H9 (cell line): ENCODE measurements at regions not wholly inside any gene's neighbourhood (a gene's known extent, or its start where the extent isn't known, plus 50 kb on each side); places are given as distances from the start of the nearest gene placed in this dataset.

Source experiments
- DNase-seq: peaks from one replicate; pipeline ENCODE4 v3.0.0-alpha.2; 2017
- H2AFZ ChIP-seq: one replicate; pipeline ENCODE4 v1.6.1; 2013; ENCODE audit warnings: mild to moderate bottlenecking, low read length, control low read depth, moderate library complexity
- H2AK5ac ChIP-seq: 2 replicates; pipeline ENCODE4 v1.6.1; 2013; ENCODE audit warnings: low read length, control low read depth, mixed read lengths; ENCODE audit not compliant: insufficient read length
- H2BK120ac ChIP-seq: one replicate; pipeline ENCODE4 v1.6.1; 2013; ENCODE audit warnings: low read depth, mild to moderate bottlenecking, low read length, control low read depth, inconsistent platforms; ENCODE audit not compliant: poor library complexity, severe bottlenecking
- H2BK12ac ChIP-seq: 2 replicates; pipeline ENCODE4 v1.6.1; 2013; ENCODE audit warnings: low read length, control low read depth, mixed read lengths, low read depth; ENCODE audit not compliant: insufficient read length
- H2BK15ac ChIP-seq: 2 replicates; pipeline ENCODE4 v1.6.1; 2013; ENCODE audit warnings: low read depth, low read length, control low read depth
- H2BK20ac ChIP-seq: one replicate; pipeline ENCODE4 v1.6.1; 2013; ENCODE audit warnings: low read depth, mild to moderate bottlenecking, low read length, control low read depth, inconsistent platforms; ENCODE audit not compliant: poor library complexity, severe bottlenecking
- H2BK5ac ChIP-seq: 2 replicates; pipeline ENCODE4 v1.6.1; 2013; ENCODE audit warnings: low read length, control low read depth, mixed read lengths; ENCODE audit not compliant: insufficient read length
- H3K14ac ChIP-seq: 2 replicates; pipeline ENCODE4 v1.6.1; 2013; ENCODE audit warnings: low read length, control low read depth; ENCODE audit not compliant: insufficient read depth
- H3K18ac ChIP-seq: 2 replicates; pipeline ENCODE4 v1.6.1; 2013; ENCODE audit warnings: low read depth, mild to moderate bottlenecking, mixed read lengths, low read length, control low read depth; ENCODE audit not compliant: insufficient read length
- H3K23ac ChIP-seq: 2 replicates; pipeline ENCODE4 v1.6.1; 2013; ENCODE audit warnings: low read length, control low read depth, mixed read lengths, low read depth; ENCODE audit not compliant: insufficient read length
- H3K23me2 ChIP-seq: 2 replicates; pipeline ENCODE4 v1.6.1; 2013; ENCODE audit warnings: low read depth, mild to moderate bottlenecking, mixed read lengths, low read length, control low read depth; ENCODE audit not compliant: insufficient read length, poor library complexity, severe bottlenecking
- H3K27ac ChIP-seq: 2 replicates; pipeline ENCODE4 v1.5.1; 2013; ENCODE audit warnings: low read length, control low read depth, mixed read lengths, low read depth; ENCODE audit not compliant: insufficient read length
- H3K27me3 ChIP-seq: 2 replicates; pipeline ENCODE4 v1.6.1; 2013; ENCODE audit warnings: low read length, control low read depth, inconsistent platforms; ENCODE audit not compliant: insufficient read depth
- H3K4ac ChIP-seq: 2 replicates; pipeline ENCODE4 v1.6.1; 2013; ENCODE audit warnings: low read depth, mild to moderate bottlenecking, control low read depth, inconsistent platforms, low read length, moderate library complexity
- H3K4me1 ChIP-seq: 2 replicates; pipeline ENCODE4 v1.6.1; 2013; ENCODE audit warnings: low read length, control low read depth, inconsistent platforms; ENCODE audit not compliant: insufficient read depth
- H3K4me2 ChIP-seq: 2 replicates; pipeline ENCODE4 v1.6.1; 2013; ENCODE audit warnings: low read length, control low read depth, mixed read lengths; ENCODE audit not compliant: insufficient read length, insufficient read depth
- H3K56ac ChIP-seq: 2 replicates; pipeline ENCODE4 v1.6.1; 2013; ENCODE audit warnings: low read depth, mild to moderate bottlenecking, mixed read lengths, low read length, control low read depth; ENCODE audit not compliant: insufficient read length
- H3K79me1 ChIP-seq: 2 replicates; pipeline ENCODE4 v1.6.1; 2013; ENCODE audit warnings: low read depth, mild to moderate bottlenecking, moderate library complexity, low read length, control low read depth, inconsistent platforms; ENCODE audit not compliant: insufficient read depth, poor library complexity, severe bottlenecking
- H3K79me2 ChIP-seq: 2 replicates; pipeline ENCODE4 v1.6.1; 2013; ENCODE audit warnings: low read length, control low read depth, inconsistent platforms; ENCODE audit not compliant: insufficient read depth
- H3K9ac ChIP-seq: 2 replicates; pipeline ENCODE4 v1.6.1; 2013; ENCODE audit warnings: low read length, control low read depth, mixed read lengths; ENCODE audit not compliant: insufficient read length; ENCODE audit errors: extremely low read depth
- H3K9me3 ChIP-seq: one replicate; pipeline ENCODE4 v1.6.1; 2013; ENCODE audit warnings: low read depth, low read length, inconsistent platforms; ENCODE audit not compliant: control insufficient read depth
- H3T11ph ChIP-seq: one replicate; pipeline ENCODE4 v1.6.1; 2013; ENCODE audit warnings: mild to moderate bottlenecking, low read length, control low read depth, inconsistent platforms
- H4K20me1 ChIP-seq: one replicate; pipeline ENCODE4 v1.6.1; 2013; ENCODE audit not compliant: control insufficient read depth, insufficient read length, insufficient read depth
- H4K5ac ChIP-seq: 2 replicates; pipeline ENCODE4 v1.6.1; 2013; ENCODE audit warnings: low read depth, mild to moderate bottlenecking, mixed read lengths, low read length, control low read depth; ENCODE audit not compliant: insufficient read length
- H4K8ac ChIP-seq: replicated peaks from 2 replicates; pipeline ENCODE4 v1.6.1; 2013; ENCODE audit warnings: low read length, control low read depth, mixed read lengths, low read depth; ENCODE audit not compliant: insufficient read length
- H4K91ac ChIP-seq: 2 replicates; pipeline ENCODE4 v1.6.1; 2013; ENCODE audit warnings: low read depth, mild to moderate bottlenecking, moderate library complexity, mixed read lengths, low read length, control low read depth; ENCODE audit not compliant: insufficient read length
- H3K27ac Mint-ChIP-seq, 3 experiments: 2 replicates in 2 of 3; 3 replicates in 1 of 3; pipeline ENCODE4 v1.8.0; 2020 to 2021; ENCODE audit warnings: mixed read lengths in 3 of 3, mild to moderate bottlenecking in 1 of 3, moderate library complexity in 1 of 3
- H3K27me3 Mint-ChIP-seq: 2 replicates; pipeline ENCODE4 v1.8.0; 2021; ENCODE audit warnings: low read depth, mild to moderate bottlenecking, moderate library complexity, mixed read lengths
- H3K36me3 Mint-ChIP-seq, 3 experiments: 2 replicates in 2 of 3; 3 replicates in 1 of 3; pipeline ENCODE4 v1.8.0; 2020 to 2021; ENCODE audit warnings: low read depth in 3 of 3, mixed read lengths in 3 of 3; ENCODE audit not compliant: insufficient read depth in 1 of 3
- H3K4me1 Mint-ChIP-seq, 2 experiments: 2 replicates each; pipeline ENCODE4 v1.8.0; 2020; ENCODE audit warnings: mixed read lengths in 2 of 2
- H3K4me3 Mint-ChIP-seq, 2 experiments: 2 replicates in 1 of 2; 3 replicates in 1 of 2; pipeline ENCODE4 v1.8.0; 2020 to 2021; ENCODE audit warnings: mild to moderate bottlenecking in 2 of 2, mixed read lengths in 2 of 2, moderate library complexity in 1 of 2
- H3K9me3 Mint-ChIP-seq, 2 experiments: 2 replicates in 1 of 2; 3 replicates in 1 of 2; pipeline ENCODE4 v1.8.0; 2020; ENCODE audit warnings: mild to moderate bottlenecking in 2 of 2, mixed read lengths in 2 of 2, moderate library complexity in 1 of 2
- WGBS: extraction: QIAGEN DNeasy Blood & Tissue Kit; methylation state at CpG from one replicate; pipeline ENCODE4 v1.1.7; 2013; ENCODE audit warnings: missing lambda C conversion rate, low lambda C conversion rate, mixed read lengths; ENCODE audit not compliant: insufficient read length; ENCODE audit errors: extremely low coverage; 5-methylcytosine and 5-hydroxymethylcytosine counted together
- TF ChIP-seq, protein P1 (sequence below): fragments of 200-600 bp; sonication (generic); conservative IDR thresholded peaks from 3 replicates; pipeline ENCODE4 v1.8.0; 2021; ENCODE audit warnings: antibody characterized with exemption, mild to moderate bottlenecking

DNA sequence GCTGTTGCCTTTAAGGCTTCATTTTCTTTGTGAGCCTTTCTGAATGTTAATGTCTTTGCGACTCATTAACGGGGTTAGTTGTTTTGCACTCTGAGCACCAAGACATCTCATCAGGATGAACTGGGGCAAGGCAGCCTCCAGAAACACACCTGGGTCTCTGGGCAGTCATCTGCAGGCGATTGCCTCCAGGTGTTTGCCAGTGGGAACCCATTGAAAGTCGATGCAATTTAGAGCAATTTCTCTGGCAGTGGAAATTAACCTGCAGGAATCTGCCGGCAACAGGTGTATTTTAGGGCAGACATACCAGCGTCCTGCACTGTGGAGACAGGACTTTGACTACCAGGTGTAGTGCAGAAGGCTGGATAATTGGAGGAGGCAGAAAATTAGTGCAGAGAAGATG is 661.0 kb upstream of the PTBP2 start:
- no peaks in the 10 kb centered on the region for H3K23me2 ChIP-seq
- WGBS = no CpG with 5 or more reads among the region's 6 CpGs
- peak overlapping the region; percentile 13 for H3K27ac ChIP-seq
- H2BK5ac ChIP-seq = no peak overlapping the region
- no peaks in the 10 kb centered on the region for H3K27me3 ChIP-seq
- TF ChIP-seq, protein P1, sequence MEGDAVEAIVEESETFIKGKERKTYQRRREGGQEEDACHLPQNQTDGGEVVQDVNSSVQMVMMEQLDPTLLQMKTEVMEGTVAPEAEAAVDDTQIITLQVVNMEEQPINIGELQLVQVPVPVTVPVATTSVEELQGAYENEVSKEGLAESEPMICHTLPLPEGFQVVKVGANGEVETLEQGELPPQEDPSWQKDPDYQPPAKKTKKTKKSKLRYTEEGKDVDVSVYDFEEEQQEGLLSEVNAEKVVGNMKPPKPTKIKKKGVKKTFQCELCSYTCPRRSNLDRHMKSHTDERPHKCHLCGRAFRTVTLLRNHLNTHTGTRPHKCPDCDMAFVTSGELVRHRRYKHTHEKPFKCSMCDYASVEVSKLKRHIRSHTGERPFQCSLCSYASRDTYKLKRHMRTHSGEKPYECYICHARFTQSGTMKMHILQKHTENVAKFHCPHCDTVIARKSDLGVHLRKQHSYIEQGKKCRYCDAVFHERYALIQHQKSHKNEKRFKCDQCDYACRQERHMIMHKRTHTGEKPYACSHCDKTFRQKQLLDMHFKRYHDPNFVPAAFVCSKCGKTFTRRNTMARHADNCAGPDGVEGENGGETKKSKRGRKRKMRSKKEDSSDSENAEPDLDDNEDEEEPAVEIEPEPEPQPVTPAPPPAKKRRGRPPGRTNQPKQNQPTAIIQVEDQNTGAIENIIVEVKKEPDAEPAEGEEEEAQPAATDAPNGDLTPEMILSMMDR = no peak
- no peaks in the 10 kb centered on the region for H3K79me2 ChIP-seq
- H2BK12ac ChIP-seq = no peak overlapping the region
- H4K8ac ChIP-seq = no peak overlapping the region
- no peak overlapping the region for H3K23ac ChIP-seq
- Mint-ChIP-seq H3K27ac (peak overlapping the region in 2 of 3 experiments; percentile 90 to 94; a peak in 5 of 7 replicates), H3K4me3 (no peak overlapping the region), H3K36me3 (peaks cover 12 to 35% (median 14%) of the 10 kb centered on the region in 3 experiments), H3K27me3 (no peaks in the 10 kb centered on the region), H3K9me3 (peaks cover 31 to 37% of the 10 kb centered on the region in 2 experiments), H3K4me1 (peaks cover 13% of the 10 kb centered on the region in 2 experiments)
- H2BK120ac ChIP-seq = no peak overlapping the region
- H3K18ac ChIP-seq = no peak overlapping the region
- no peak overlapping the region for H2BK15ac ChIP-seq
- H3K4ac ChIP-seq = no peak overlapping the region
- H4K20me1 ChIP-seq = no peaks in the 10 kb centered on the region
- no peak overlapping the region for H3T11ph ChIP-seq
- no peak overlapping the region for H2BK20ac ChIP-seq
- no peak overlapping the region for H3K9ac ChIP-seq
- H2AFZ ChIP-seq = peak overlapping the region; percentile 78
- no peaks in the 10 kb centered on the region for H3K79me1 ChIP-seq
- no peak overlapping the region for H2AK5ac ChIP-seq
- peaks cover 12% of the 10 kb centered on the region for H3K9me3 ChIP-seq
- DNase-seq = peak; percentile 65
- no peak overlapping the region for H3K14ac ChIP-seq
- no peak overlapping the region for H4K5ac ChIP-seq
- H3K56ac ChIP-seq = no peak overlapping the region
- no peak overlapping the region for H3K4me2 ChIP-seq
- no peak overlapping the region for H4K91ac ChIP-seq
- no peaks in the 10 kb centered on the region for H3K4me1 ChIP-seq
